ENCODE measurements at regions not wholly inside any gene's neighbourhood (a gene's known extent, or its start where the extent isn't known, plus 50 kb on each side); places are given as distances from the start of the nearest gene placed in this dataset.

- Histone ChIP-seq H3K36me3 (ENCODE audit: control insufficient read depth in 2 of 2, extremely low read depth in 1 of 2, insufficient read depth in 2 of 2, low read length in 2 of 2) (no peaks in the 10 kb centered on the region), H3K9me3 (ENCODE audit: control insufficient read depth, low read depth, low read length) (no peaks in the 10 kb centered on the region), H2AFZ (ENCODE audit: control insufficient read depth, low read length) (no peak overlapping the region), H3K79me2 (ENCODE audit: control insufficient read depth, insufficient read depth, low read length) (no peaks in the 10 kb centered on the region), H3K27me3 (ENCODE audit: control insufficient read depth, extremely low read depth, insufficient read depth, low read length) (no peaks in the 10 kb centered on the region), H3K9ac (ENCODE audit: control insufficient read depth, extremely low read depth, insufficient read depth, low read length) (no peak overlapping the region), H3K27ac (ENCODE audit: control insufficient read depth, insufficient read depth, low read length) (no peak overlapping the region), H3K4me3 (ENCODE audit: control insufficient read depth in 2 of 3, extremely low read depth in 1 of 3, insufficient read depth in 2 of 3, low read depth in 1 of 3, low read length in 3 of 3) (no peak overlapping the region), H4K20me1 (ENCODE audit: control insufficient read depth, extremely low read depth, insufficient read depth, low read length) (no peaks in the 10 kb centered on the region), H3K4me2 (ENCODE audit: control insufficient read depth, extremely low read depth, insufficient read depth, low read depth, low read length) (no peak overlapping the region), H3K9me1 (ENCODE audit: control insufficient read depth, extremely low read depth, insufficient read depth, low read length) (no peaks in the 10 kb centered on the region), H3K4me1 (ENCODE audit: control insufficient read depth, extremely low read depth, insufficient read depth, low read length) (peaks cover 11% of the 10 kb centered on the region)
- no peak for FAIRE-seq
- TF ChIP-seq CTCF (optimal IDR thresholded peaks at IDR 0.05 in 1 of 3, IDR thresholded peaks at IDR 0.05 in 1 of 3, conservative IDR thresholded peaks at IDR 0.05 in 1 of 3; ENCODE audit: extremely low read depth in 1 of 3, insufficient read depth in 2 of 3, low read length in 3 of 3) (no peak), EZH2 (IDR thresholded peaks at IDR 0.05; ENCODE audit: low read length) (no peak)
- DNase-seq (ENCODE audit: low read depth, low spot score): no peak
- dilution Hi-C loops (cut with MboI; ENCODE audit: extremely low pct_ligation_motif_present, low sequenced_read_pairs): no loop called here
These were observed 257.9 kb downstream of the OSR1 start for GRCh38 chr2:19100570-19100969.

GRCh38 chr2:19099181-19099580 lies 259.2 kb downstream of the OSR1 start:
- no peak overlapping the region for H3K4me3 ChIP-seq (ENCODE audit: control insufficient read depth in 2 of 3, extremely low read depth in 1 of 3, insufficient read depth in 2 of 3, low read depth in 1 of 3, low read length in 3 of 3)
- H3K4me1 ChIP-seq (ENCODE audit: control insufficient read depth, extremely low read depth, insufficient read depth, low read length): peaks cover 2% of the 10 kb centered on the region
- DNase-seq (ENCODE audit: low read depth, low spot score) (no peak), FAIRE-seq (no peak)
- no peaks in the 10 kb centered on the region for H3K9me1 ChIP-seq (ENCODE audit: control insufficient read depth, extremely low read depth, insufficient read depth, low read length)
- H3K27ac ChIP-seq (ENCODE audit: control insufficient read depth, insufficient read depth, low read length): no peak overlapping the region
- dilution Hi-C loops (cut with MboI; ENCODE audit: extremely low pct_ligation_motif_present, low sequenced_read_pairs): no loop called here
- no peaks in the 10 kb centered on the region for H3K79me2 ChIP-seq (ENCODE audit: control insufficient read depth, insufficient read depth, low read length)
- H4K20me1 ChIP-seq (ENCODE audit: control insufficient read depth, extremely low read depth, insufficient read depth, low read length): no peaks in the 10 kb centered on the region
- H3K4me2 ChIP-seq (ENCODE audit: control insufficient read depth, extremely low read depth, insufficient read depth, low read depth, low read length): no peak overlapping the region
- no peaks in the 10 kb centered on the region for H3K36me3 ChIP-seq (ENCODE audit: control insufficient read depth in 2 of 2, extremely low read depth in 1 of 2, insufficient read depth in 2 of 2, low read length in 2 of 2)
- no peaks in the 10 kb centered on the region for H3K9me3 ChIP-seq (ENCODE audit: control insufficient read depth, low read depth, low read length)
- H3K27me3 ChIP-seq (ENCODE audit: control insufficient read depth, extremely low read depth, insufficient read depth, low read length): no peaks in the 10 kb centered on the region
- H2AFZ ChIP-seq (ENCODE audit: control insufficient read depth, low read length): no peak overlapping the region
- no peak for TF ChIP-seq CTCF (optimal IDR thresholded peaks at IDR 0.05 in 1 of 3, IDR thresholded peaks at IDR 0.05 in 1 of 3, conservative IDR thresholded peaks at IDR 0.05 in 1 of 3; ENCODE audit: extremely low read depth in 1 of 3, insufficient read depth in 2 of 3, low read length in 3 of 3)
- no peak for TF ChIP-seq EZH2 (IDR thresholded peaks at IDR 0.05; ENCODE audit: low read length)
- H3K9ac ChIP-seq (ENCODE audit: control insufficient read depth, extremely low read depth, insufficient read depth, low read length): no peak overlapping the region

Data from keratinocyte (primary cell).